ENCODE measurements at regions not wholly inside any gene's neighbourhood (a gene's known extent, or its start where the extent isn't known, plus 50 kb on each side); places are given as distances from the start of the nearest gene placed in this dataset.

DNA sequence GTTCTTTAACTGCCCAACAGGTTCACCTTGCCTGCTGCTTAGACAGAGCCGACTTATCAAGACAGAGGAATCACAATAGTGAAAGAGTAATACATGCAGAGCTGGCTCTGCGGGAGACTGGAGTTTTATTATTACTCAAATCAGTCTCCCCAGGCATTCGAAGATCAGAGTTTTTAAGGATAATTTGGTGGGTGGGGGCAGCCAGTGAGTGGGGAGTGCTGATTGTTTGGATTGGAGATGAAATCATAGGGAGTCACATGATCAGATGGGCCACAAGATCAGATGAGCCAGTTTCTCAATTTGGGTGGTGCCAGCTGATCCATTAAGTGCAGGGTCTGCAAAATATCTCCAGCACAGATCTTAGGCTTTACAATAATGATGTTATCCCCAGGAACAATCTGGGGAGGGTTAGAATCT is 131.3 kb downstream of the AKR1D1 start:
- Mint-ChIP-seq H3K36me3 (peaks cover 28% of the 10 kb centered on the region), H3K27me3 (ENCODE audit: low read depth) (peaks cover 12% of the 10 kb centered on the region), H3K4me3 (no peak overlapping the region), H3K4me1 (peaks cover 78% of the 10 kb centered on the region), H3K9me3 (peaks cover 27% of the 10 kb centered on the region), H3K27ac (peak overlapping the region; percentile 98)
- ChIA-PET CTCF (interaction anchor here (0.6 to 1.6 kb wide), 5 partner anchors 38 to 251 kb away, joined by 3 to 10 read pairs (median 3); partner anchors contain the start of gene CREB3L2), POLR2A (interaction anchor here (0.6 to 1.7 kb wide), 2 partner anchors 44 to 251 kb away, joined by 3 to 4 read pairs; no protein-coding TSS in a partner anchor)
- ATAC-seq (peak; percentile 33), DNase-seq (ENCODE audit: low spot score) (peak; percentile 34)
- no peak for TF ChIP-seq NR3C1 (CRISPR knock-in tag; conservative IDR thresholded peaks at IDR 0.05; ENCODE audit: low read depth)
- TF ChIP-seq SMAD3 (CRISPR knock-in tag; IDR thresholded peaks at IDR 0.05; ENCODE audit: borderline replicate concordance), result no peak
- TF ChIP-seq GABPB1 (CRISPR knock-in tag; IDR thresholded peaks at IDR 0.05), result no peak
- TF ChIP-seq, protein P1, sequence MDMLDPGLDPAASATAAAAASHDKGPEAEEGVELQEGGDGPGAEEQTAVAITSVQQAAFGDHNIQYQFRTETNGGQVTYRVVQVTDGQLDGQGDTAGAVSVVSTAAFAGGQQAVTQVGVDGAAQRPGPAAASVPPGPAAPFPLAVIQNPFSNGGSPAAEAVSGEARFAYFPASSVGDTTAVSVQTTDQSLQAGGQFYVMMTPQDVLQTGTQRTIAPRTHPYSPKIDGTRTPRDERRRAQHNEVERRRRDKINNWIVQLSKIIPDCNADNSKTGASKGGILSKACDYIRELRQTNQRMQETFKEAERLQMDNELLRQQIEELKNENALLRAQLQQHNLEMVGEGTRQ (CRISPR knock-in tag; IDR thresholded peaks at IDR 0.05), result peak; percentile 87
- TF ChIP-seq ZNF219 (CRISPR knock-in tag; IDR thresholded peaks at IDR 0.05; ENCODE audit: borderline replicate concordance), result no peak
- no peak for TF ChIP-seq PRRX2 (CRISPR knock-in tag; IDR thresholded peaks at IDR 0.05)
- TF ChIP-seq ZNF396 (CRISPR knock-in tag; IDR thresholded peaks at IDR 0.05; ENCODE audit: borderline replicate concordance), result no peak
- TF ChIP-seq, protein P2, sequence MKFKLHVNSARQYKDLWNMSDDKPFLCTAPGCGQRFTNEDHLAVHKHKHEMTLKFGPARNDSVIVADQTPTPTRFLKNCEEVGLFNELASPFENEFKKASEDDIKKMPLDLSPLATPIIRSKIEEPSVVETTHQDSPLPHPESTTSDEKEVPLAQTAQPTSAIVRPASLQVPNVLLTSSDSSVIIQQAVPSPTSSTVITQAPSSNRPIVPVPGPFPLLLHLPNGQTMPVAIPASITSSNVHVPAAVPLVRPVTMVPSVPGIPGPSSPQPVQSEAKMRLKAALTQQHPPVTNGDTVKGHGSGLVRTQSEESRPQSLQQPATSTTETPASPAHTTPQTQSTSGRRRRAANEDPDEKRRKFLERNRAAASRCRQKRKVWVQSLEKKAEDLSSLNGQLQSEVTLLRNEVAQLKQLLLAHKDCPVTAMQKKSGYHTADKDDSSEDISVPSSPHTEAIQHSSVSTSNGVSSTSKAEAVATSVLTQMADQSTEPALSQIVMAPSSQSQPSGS (CRISPR knock-in tag; IDR thresholded peaks at IDR 0.05; ENCODE audit: borderline replicate concordance, low read depth), result no peak
- TF ChIP-seq, protein P3, sequence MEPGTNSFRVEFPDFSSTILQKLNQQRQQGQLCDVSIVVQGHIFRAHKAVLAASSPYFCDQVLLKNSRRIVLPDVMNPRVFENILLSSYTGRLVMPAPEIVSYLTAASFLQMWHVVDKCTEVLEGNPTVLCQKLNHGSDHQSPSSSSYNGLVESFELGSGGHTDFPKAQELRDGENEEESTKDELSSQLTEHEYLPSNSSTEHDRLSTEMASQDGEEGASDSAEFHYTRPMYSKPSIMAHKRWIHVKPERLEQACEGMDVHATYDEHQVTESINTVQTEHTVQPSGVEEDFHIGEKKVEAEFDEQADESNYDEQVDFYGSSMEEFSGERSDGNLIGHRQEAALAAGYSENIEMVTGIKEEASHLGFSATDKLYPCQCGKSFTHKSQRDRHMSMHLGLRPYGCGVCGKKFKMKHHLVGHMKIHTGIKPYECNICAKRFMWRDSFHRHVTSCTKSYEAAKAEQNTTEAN (CRISPR knock-in tag; IDR thresholded peaks at IDR 0.05), result peak; percentile 59; the same call in 1 of the 2 replicates
- 0 out of 2 replicates have a peak, but pooled peaks have one; percentile 58 for TF ChIP-seq NFE2L1 (CRISPR knock-in tag; IDR thresholded peaks at IDR 0.05)
- TF ChIP-seq, protein P4, sequence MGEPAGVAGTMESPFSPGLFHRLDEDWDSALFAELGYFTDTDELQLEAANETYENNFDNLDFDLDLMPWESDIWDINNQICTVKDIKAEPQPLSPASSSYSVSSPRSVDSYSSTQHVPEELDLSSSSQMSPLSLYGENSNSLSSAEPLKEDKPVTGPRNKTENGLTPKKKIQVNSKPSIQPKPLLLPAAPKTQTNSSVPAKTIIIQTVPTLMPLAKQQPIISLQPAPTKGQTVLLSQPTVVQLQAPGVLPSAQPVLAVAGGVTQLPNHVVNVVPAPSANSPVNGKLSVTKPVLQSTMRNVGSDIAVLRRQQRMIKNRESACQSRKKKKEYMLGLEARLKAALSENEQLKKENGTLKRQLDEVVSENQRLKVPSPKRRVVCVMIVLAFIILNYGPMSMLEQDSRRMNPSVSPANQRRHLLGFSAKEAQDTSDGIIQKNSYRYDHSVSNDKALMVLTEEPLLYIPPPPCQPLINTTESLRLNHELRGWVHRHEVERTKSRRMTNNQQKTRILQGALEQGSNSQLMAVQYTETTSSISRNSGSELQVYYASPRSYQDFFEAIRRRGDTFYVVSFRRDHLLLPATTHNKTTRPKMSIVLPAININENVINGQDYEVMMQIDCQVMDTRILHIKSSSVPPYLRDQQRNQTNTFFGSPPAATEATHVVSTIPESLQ (CRISPR knock-in tag; IDR thresholded peaks at IDR 0.05), result no peak
- TF ChIP-seq, protein P5, sequence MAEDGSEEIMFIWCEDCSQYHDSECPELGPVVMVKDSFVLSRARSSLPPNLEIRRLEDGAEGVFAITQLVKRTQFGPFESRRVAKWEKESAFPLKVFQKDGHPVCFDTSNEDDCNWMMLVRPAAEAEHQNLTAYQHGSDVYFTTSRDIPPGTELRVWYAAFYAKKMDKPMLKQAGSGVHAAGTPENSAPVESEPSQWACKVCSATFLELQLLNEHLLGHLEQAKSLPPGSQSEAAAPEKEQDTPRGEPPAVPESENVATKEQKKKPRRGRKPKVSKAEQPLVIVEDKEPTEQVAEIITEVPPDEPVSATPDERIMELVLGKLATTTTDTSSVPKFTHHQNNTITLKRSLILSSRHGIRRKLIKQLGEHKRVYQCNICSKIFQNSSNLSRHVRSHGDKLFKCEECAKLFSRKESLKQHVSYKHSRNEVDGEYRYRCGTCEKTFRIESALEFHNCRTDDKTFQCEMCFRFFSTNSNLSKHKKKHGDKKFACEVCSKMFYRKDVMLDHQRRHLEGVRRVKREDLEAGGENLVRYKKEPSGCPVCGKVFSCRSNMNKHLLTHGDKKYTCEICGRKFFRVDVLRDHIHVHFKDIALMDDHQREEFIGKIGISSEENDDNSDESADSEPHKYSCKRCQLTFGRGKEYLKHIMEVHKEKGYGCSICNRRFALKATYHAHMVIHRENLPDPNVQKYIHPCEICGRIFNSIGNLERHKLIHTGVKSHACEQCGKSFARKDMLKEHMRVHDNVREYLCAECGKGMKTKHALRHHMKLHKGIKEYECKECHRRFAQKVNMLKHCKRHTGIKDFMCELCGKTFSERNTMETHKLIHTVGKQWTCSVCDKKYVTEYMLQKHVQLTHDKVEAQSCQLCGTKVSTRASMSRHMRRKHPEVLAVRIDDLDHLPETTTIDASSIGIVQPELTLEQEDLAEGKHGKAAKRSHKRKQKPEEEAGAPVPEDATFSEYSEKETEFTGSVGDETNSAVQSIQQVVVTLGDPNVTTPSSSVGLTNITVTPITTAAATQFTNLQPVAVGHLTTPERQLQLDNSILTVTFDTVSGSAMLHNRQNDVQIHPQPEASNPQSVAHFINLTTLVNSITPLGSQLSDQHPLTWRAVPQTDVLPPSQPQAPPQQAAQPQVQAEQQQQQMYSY (CRISPR knock-in tag; IDR thresholded peaks at IDR 0.05), result no peak
- TF ChIP-seq, protein P6, sequence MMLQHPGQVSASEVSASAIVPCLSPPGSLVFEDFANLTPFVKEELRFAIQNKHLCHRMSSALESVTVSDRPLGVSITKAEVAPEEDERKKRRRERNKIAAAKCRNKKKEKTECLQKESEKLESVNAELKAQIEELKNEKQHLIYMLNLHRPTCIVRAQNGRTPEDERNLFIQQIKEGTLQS (CRISPR knock-in tag; conservative IDR thresholded peaks at IDR 0.05), result no peak
- TF ChIP-seq, protein P7, sequence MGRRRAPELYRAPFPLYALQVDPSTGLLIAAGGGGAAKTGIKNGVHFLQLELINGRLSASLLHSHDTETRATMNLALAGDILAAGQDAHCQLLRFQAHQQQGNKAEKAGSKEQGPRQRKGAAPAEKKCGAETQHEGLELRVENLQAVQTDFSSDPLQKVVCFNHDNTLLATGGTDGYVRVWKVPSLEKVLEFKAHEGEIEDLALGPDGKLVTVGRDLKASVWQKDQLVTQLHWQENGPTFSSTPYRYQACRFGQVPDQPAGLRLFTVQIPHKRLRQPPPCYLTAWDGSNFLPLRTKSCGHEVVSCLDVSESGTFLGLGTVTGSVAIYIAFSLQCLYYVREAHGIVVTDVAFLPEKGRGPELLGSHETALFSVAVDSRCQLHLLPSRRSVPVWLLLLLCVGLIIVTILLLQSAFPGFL (CRISPR knock-in tag; IDR thresholded peaks at IDR 0.05; ENCODE audit: borderline replicate concordance), result no peak
- TF ChIP-seq, protein P8, sequence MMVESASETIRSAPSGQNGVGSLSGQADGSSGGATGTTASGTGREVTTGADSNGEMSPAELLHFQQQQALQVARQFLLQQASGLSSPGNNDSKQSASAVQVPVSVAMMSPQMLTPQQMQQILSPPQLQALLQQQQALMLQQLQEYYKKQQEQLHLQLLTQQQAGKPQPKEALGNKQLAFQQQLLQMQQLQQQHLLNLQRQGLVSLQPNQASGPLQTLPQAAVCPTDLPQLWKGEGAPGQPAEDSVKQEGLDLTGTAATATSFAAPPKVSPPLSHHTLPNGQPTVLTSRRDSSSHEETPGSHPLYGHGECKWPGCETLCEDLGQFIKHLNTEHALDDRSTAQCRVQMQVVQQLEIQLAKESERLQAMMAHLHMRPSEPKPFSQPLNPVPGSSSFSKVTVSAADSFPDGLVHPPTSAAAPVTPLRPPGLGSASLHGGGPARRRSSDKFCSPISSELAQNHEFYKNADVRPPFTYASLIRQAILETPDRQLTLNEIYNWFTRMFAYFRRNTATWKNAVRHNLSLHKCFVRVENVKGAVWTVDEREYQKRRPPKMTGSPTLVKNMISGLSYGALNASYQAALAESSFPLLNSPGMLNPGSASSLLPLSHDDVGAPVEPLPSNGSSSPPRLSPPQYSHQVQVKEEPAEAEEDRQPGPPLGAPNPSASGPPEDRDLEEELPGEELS (CRISPR knock-in tag; IDR thresholded peaks at IDR 0.05), result 0 out of 2 replicates have a peak, but pooled peaks have one; percentile 83
- no peak for TF ChIP-seq EMX1 (CRISPR knock-in tag; IDR thresholded peaks at IDR 0.05)
- no peak for TF ChIP-seq ELF4 (CRISPR knock-in tag; IDR thresholded peaks at IDR 0.05; ENCODE audit: low read depth)
- TF ChIP-seq KAT7 (CRISPR knock-in tag; IDR thresholded peaks at IDR 0.05; ENCODE audit: borderline replicate concordance), result no peak
- TF ChIP-seq ETV6 (CRISPR knock-in tag; IDR thresholded peaks at IDR 0.05), result 0 out of 2 replicates have a peak, but pooled peaks have one; percentile 35
- no peak for TF ChIP-seq ATF1 (CRISPR knock-in tag; IDR thresholded peaks at IDR 0.05)
- TF ChIP-seq, protein P9, sequence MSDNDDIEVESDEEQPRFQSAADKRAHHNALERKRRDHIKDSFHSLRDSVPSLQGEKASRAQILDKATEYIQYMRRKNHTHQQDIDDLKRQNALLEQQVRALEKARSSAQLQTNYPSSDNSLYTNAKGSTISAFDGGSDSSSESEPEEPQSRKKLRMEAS (CRISPR knock-in tag; IDR thresholded peaks at IDR 0.05), result no peak
- TF ChIP-seq TEAD4 (CRISPR knock-in tag; IDR thresholded peaks at IDR 0.05), result no peak
